ENCODE measurements at regions not wholly inside any gene's neighbourhood (a gene's known extent, or its start where the extent isn't known, plus 50 kb on each side); places are given as distances from the start of the nearest gene placed in this dataset.
"Not testable (repeated sequence)": the region's sequence is repeated elsewhere in the genome, so short reads cannot be mapped to it uniquely, and the experiment has no call there.

GRCh38 chr4:33746979-33747378 lies 2497.3 kb downstream of the ARAP2 start:
- no peak for DNase-seq

GRCh38 chr4:33751050-33751449 lies 2493.3 kb downstream of the ARAP2 start:
- no peak for DNase-seq

- DNase-seq = no peak
Observed at GRCh38 chr4:33772582-33772981, 2471.7 kb downstream of the ARAP2 start.

- DNase-seq = no peak
Observed at GRCh38 chr4:33780952-33781791, 2463.1 kb downstream of the ARAP2 start.

- no peak for DNase-seq
Observed at GRCh38 chr4:33785843-33786242, 2458.5 kb downstream of the ARAP2 start.

- DNase-seq = no peak
Observed at GRCh38 chr4:33802578-33802977, 2441.7 kb downstream of the ARAP2 start.

GRCh38 chr4:33825685-33826084 lies 2418.6 kb downstream of the ARAP2 start:
- no peak for DNase-seq

- not testable (repeated sequence) for DNase-seq
Observed at GRCh38 chr4:33829356-33829755, 2415.0 kb downstream of the ARAP2 start.

- no peak for DNase-seq
Observed at GRCh38 chr4:33831442-33832066, 2412.8 kb downstream of the ARAP2 start.

- DNase-seq = not testable (repeated sequence)
Observed at GRCh38 chr4:33835764-33836163, 2408.6 kb downstream of the ARAP2 start.

GRCh38 chr4:33837043-33837838 lies 2407.1 kb downstream of the ARAP2 start:
- no peak for DNase-seq

GRCh38 chr4:33841120-33841519 lies 2403.2 kb downstream of the ARAP2 start:
- no peak for DNase-seq

GRCh38 chr4:33850371-33850902 lies 2393.9 kb downstream of the ARAP2 start:
- DNase-seq = no peak

GRCh38 chr4:33853670-33854069 lies 2390.6 kb downstream of the ARAP2 start:
- not testable (repeated sequence) for DNase-seq

GRCh38 chr4:33864290-33864859 lies 2379.9 kb downstream of the ARAP2 start:
- no peak for DNase-seq

GRCh38 chr4:33873791-33874190 lies 2370.5 kb downstream of the ARAP2 start:
- DNase-seq = no peak

- DNase-seq = no peak
Observed at GRCh38 chr4:33878710-33879109, 2365.6 kb downstream of the ARAP2 start.

- DNase-seq = no peak
Observed at GRCh38 chr4:33881176-33881575, 2363.1 kb downstream of the ARAP2 start.

GRCh38 chr4:33882246-33882990 lies 2361.9 kb downstream of the ARAP2 start:
- DNase-seq = no peak

- no peak for DNase-seq
Observed at GRCh38 chr4:33883111-33883510, 2361.2 kb downstream of the ARAP2 start.

- no peak for DNase-seq
Observed at GRCh38 chr4:33886356-33886755, 2358.0 kb downstream of the ARAP2 start.

- DNase-seq = no peak
Observed at GRCh38 chr4:33890841-33891240, 2353.5 kb downstream of the ARAP2 start.

Data from NCI-H187 treated with DMSO at 0.1 percent for 48 hours (cell line).